GM04504 (cell line): ENCODE measurements at regions not wholly inside any gene's neighbourhood (a gene's known extent, or its start where the extent isn't known, plus 50 kb on each side); places are given as distances from the start of the nearest gene placed in this dataset.

ENCODE experiments used
- DNase-seq: peaks from one replicate; pipeline ENCODE4 v3.0.0-alpha.2; 2012; ENCODE audit warnings: low read depth

- no peak for DNase-seq
These were observed 254.3 kb downstream of the IPMK start for GRCh38 chr10:58013406-58013805.

DNA sequence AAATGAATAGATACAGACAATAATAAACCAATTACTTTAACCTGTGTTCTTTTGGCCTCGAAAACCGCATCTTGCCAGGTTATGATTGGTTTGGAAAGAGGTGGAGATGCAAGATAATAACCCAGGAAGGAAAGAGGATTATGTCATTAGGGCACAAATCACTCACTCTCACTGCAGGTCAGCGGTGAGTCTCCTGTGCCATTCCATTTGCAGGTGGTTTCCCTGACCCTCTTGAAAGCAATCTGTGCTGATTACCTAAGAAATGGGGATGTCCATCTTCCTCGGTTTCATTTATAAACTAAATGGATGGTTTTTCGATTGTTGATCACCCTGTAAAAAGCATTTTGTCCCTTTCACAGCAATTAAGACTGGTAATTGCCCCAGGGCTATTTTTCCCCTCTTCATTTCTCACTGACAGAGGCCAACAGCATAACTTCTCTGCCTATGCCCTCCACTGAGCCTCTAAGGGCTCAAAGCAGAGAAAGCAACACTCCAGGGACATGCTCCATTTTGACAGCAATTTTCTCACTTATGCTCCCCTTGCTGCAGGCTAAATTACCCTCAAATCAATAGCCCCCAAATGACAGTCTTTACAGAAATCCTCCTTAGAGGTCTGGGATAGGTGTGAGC, 257.5 kb downstream of the IPMK start:
- DNase-seq = no peak

DNA sequence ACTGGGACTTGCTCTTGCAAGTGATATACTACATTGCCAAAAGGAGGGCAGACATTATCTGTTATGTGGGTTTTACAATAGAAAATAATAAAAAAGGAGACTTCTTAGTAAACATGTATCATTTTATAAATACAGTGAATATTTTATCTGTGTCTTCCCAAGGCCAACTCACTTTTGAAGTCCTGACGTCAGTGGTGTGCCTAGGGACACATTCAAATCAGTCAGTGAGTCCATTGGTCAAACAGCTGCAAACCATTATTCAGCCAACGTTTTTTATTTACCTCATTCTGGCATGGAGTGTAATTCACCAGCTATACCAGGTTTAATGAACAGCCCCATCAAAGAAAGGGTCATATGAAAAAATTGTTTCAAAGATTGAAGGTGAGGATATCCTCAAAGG, 263.7 kb downstream of the IPMK start:
- no peak for DNase-seq

- DNase-seq = no peak
These were observed 266.5 kb downstream of the IPMK start for GRCh38 chr10:58001159-58001558.

DNA sequence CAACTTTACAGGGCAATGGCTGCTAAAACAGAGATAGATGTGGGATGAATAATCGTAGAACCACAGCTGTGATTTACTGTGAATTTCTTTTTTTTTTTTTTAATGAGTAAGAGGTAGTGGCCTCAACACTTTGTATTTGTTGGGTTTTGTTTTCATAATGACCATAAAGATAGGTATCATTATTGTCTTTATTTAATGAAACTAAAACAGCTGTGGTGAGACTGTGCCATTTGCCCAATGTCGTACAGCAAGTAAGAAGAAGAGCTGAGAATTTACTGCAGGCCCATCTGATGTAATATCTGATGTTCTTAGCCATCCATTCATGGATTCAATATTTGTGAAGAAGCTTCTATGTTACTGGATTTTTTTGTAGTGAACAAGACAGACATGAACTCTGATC, 271.2 kb downstream of the IPMK start:
- no peak for DNase-seq

GRCh38 chr10:57993302-57993701, 274.4 kb downstream of the IPMK start:
- no peak for DNase-seq

DNA sequence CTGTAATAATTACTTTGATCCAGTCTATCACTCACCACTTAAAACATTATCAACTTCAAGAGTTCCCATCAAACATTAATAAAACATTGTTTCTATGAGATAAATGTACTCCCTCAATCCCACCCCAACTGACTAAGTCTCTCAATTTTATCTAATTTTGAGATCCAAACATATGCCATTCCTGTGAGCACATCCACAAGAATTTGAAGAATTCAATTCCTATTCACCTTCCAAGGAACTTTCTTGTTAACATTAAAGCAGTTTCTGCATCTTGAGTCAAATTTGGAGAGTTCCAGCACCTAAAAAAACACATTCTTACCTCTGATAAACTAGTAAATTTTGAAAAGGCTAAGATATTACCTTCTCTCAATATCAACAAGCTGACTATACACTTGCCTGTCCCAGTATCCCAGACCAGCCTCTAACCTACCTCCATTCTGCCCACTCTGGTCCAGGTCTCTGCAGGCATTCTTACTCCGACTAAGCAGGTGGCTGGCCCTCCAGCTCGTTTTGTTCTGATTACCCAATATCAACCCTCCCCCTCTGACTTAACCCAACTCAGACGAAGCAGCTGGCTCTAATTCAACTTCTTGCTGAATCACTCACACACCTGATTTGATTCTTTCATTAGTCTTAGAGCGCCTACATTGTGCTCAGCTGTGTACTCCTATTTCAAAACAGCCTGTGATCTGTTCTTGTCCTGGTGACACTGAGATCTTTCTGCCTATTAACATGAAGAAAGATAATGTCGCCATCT, 275.2 kb downstream of the IPMK start:
- no peak for DNase-seq

DNA sequence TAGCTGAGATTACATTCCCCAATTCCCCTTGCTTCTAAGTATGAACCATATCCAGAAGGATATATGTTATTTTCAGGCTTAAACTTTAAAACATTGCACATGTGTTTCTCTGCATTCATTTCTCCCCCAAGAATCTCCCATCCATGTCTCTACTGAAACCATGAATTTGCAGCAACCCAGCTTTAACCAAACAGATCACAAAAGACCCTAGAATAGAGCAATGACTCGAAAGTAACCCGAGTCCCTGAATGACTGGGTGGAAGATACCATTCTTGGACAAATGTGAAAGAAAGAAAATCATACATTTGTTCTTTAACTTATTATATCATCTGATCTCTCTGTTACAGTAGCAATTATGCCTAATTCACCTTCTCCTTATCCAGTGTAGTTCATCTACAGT, 278.7 kb downstream of the IPMK start:
- no peak for DNase-seq

DNA sequence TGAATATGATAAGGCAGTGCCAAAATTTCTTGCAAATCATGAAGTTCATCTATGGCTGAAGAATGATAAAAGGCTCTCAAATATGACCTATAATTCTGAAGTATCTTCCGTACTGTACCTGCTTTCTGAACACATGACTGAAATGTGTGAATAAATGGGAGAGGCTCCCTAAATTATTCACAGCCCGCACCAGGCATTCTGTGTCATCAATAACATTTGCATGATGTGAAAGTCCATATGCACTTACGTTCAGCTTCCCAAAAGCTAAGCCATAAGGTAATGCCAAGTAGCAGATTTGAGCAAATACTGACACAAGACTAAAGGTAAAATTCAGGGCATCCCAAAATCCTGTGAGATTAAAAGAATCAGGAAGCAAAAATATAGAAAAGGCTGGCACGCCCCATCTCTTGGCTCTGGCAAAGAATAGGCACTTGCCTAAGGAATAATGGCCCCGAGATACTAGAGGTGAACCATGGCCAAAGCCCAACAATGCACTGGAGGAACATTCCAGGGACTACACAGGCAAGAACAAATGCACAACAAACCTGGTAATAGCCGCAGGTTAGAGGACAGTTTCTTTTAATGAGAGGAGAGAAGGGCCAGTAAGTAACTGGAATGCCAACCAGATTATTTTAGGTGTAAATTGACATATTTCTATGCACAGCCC, 280.5 kb downstream of the IPMK start:
- no peak for DNase-seq

DNA sequence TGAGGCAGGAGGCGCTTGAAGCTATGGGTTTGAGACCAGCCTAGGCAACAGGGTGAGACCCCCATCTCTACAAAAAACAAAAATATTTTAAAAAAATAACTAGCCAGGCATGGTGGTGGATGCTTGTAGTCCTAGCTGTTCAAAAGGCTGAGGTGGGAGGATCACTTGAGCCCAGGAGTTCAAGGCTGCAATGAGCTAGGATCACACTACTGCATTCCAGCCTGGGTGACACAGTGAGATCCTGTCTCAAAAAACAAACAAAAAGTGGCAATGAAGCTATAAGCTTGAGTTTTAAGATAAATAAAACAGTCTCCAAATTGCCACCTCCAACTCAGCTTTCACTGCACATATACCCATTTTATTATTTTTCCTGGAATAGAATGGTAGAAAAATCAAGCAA, 281.3 kb downstream of the IPMK start:
- DNase-seq = no peak

DNA sequence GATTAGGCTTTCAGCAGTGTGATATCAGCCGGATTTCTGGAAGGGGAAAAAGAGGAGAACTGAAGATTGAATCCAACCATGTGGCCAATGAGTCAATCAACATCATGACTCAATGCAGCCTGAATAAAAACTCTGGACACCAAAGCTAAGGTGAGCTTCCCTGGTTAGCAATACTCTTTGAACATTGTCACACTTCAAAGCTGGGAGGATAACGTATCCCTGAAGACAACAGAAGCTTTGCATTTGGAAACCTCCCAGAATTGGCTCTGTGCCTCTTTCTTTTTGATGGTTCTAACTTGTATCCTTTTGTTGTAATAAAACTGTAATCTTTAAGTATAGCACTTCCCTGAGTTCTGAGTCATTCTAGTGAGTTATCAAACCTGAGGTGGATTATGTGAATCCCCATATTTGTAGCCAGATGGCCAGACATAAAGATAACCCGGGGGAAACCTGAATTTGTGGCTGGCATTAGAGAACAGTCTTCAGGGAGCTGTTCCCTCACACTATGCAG, 284.4 kb downstream of the IPMK start:
- DNase-seq = no peak

DNA sequence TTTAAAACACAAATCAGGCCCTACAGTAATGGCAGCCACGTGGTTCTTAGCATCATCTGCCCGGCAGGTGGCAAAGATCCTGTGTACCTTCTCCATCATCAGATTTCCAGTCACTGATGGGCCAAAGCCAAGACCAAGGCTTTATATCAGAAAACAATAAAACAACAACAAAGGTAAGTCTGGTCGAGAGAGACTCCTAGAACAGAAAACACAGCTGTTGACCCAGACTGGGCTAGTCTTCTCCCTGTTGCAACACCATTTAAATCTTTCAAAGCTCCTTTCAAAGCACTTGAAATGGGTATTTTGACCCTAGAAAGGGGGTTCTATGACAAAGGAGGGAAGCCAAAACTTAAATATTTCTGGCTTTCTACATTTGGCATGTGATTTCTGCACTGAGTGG, 285.6 kb downstream of the IPMK start:
- no peak for DNase-seq

DNA sequence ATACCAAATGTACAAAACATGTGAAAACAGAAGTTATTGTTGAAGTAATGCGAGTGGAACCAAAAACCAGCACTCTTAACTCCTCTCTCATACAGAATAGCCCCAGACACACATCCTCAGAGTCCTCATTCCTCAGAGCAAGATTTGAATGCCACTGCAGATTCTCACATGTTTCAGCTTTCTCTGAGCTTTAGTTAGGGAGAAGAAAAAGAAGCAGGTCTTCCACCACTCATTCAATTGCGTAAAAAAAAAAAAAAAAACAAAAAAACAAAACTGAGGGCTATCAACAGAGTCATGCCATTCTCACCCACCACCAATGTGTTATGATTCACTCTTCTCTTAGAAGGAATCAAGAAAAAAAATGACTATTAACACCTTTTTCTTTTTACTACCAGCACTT, 287.7 kb downstream of the IPMK start:
- no peak for DNase-seq

- no peak for DNase-seq
These were observed 288.2 kb downstream of the IPMK start for GRCh38 chr10:57979491-57979890.

DNA sequence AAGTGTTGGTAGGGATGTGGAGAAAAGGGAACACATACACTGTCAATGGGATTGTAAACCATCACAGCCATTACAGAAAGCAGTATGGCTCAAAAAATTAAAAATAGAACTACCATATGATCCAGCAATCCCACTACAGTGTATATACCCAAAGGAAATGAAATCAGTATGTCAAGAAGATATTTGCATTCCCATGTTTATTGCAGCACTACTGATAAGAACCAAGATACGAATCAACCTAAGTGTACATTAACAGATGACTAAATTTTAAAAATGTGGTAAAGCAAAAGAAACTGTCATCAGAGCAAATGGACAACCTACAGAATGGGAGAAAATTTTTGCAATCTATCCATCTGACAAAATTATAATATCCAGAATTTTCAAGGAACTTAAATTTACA, 290.4 kb downstream of the IPMK start:
- DNase-seq = no peak

GRCh38 chr10:57973451-57973850, 294.2 kb downstream of the IPMK start:
- no peak for DNase-seq

DNA sequence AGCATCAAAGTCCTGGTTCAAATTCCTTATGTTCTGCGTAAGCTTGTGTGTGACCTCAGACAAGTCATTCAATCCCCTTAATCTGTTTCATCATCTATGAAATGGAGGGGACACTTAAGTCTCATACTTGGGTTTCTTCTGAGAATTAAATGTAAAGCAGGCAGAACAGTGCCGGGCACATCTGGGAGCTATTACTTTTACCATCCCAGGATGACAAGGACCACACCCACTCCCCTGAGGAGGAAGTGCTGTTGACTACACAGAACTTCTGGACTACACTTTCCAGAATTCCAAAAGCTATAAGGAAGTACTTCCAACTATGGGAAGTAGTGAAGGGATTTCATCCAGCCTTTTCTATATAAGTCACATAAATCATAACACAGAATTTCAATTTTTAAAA, 294.9 kb downstream of the IPMK start:
- DNase-seq = no peak

GRCh38 chr10:57968328-57969016, 299.2 kb downstream of the IPMK start:
- DNase-seq = no peak

DNA sequence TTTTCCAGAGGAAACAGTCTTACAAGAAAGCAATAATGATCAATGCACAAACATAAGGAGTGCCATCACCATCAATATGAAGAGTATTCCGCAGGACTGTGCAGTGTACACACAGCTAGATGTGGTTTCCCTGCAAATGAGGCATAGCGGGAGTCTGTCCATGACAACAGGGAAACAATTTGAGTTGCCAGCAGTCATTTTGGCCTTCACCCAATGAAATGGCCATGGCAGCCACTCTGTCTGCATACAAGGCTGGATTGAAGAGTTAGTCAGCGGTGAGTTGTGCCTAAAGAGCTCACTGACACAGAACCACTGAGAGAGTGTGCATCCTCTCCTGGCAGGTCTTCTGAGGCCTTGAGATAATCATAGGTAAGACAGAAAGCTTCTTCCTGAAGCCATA, 303.3 kb downstream of the IPMK start:
- DNase-seq = peak; percentile 84

GRCh38 chr10:57963546-57963945, 304.1 kb downstream of the IPMK start:
- DNase-seq = no peak

DNA sequence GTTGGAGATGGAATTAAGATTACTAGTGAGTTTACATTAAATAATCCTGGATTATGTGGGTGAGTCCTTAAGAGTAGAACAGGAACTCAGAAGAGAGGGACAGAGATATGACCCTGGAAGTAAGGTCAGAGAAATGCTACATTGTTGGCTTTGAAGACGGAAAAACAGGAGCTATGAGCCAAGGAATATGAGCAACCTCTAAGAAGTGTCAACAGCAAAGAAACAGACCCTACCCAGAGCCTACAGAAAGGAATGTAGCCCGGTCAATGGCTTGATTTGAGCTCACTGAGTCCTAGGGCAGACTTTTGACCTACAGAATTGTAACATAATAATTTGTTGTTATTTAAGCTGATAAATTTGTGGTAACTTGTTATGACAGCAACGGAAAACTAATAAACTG, 304.9 kb downstream of the IPMK start:
- DNase-seq = no peak

DNA sequence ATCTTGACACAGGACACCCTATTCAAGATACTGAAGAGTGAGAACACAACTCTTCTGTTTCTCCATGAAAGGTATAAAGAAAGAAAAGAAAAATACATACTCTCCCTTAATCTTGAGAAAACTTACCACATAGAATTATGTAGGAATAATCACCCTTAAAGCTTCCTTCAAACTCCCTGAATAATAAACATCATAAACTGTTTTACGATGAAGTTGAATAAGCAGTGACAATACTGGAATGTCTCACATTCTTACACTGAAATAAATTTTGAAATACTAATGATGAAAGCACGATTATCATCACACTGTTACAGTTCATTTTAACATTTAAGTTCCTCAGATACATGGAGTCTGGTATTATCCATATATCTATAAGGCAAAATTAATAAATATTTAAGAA, 306.2 kb downstream of the IPMK start:
- DNase-seq = no peak

GRCh38 chr10:57960406-57960805, 307.3 kb downstream of the IPMK start:
- DNase-seq = no peak
